HG02870 (cell line): ENCODE measurements at regions not wholly inside any gene's neighbourhood (a gene's known extent, or its start where the extent isn't known, plus 50 kb on each side); places are given as distances from the start of the nearest gene placed in this dataset.

Experiments used
- ATAC-seq: cut with Tn5 transposase; IDR thresholded peaks from one replicate; pipeline ENCODE4 v1.9.1; 2021; ENCODE audit warnings: mild to moderate bottlenecking, moderate library complexity; ENCODE audit not compliant: unreplicated experiment

GRCh38 chr2:790634-791245 is 113.5 kb upstream of the TMEM18 start:
- ATAC-seq, result no peak

- no peak for ATAC-seq
Observed at GRCh38 chr2:790081-790480, 112.9 kb upstream of the TMEM18 start.

GRCh38 chr2:789529-789928 is 112.3 kb upstream of the TMEM18 start:
- ATAC-seq, result no peak

DNA sequence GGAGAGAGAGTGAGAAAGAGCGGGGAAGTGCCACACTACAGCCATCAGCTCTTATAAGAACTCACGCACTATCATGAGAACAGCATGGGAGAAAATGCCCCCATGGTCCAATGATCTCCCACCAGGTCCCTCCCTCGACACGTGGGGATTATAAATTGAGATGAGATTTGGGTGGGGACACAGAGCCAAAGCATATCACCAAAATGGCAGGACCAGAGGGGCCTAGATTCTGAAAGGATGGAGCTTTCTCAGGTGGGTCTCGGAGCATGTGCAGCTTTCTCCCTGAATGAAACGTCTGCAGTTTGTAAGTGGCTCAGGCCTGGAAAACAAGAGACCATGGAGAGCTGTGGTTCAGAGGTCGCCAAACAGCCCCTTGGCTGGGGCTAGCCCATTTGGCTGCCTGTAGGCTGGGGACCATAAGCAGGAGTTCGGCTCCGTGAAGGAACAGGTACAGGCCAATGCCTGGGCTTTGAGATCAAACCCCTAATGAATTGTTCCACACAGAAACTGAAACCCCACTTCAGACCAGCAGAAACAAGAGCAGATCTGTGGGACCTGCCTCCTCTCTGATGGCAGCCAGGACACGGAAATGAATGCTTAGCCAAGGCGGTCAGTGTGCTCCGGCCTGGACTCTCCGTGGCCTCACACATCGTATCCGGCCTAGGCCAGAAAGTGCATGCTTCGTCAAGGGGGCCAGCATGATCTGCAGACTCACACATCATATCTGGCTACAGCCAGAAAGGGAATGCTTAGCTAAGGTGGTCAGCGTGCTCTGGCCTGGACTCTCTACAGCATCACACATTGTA is 111.2 kb upstream of the TMEM18 start:
- ATAC-seq, result no peak

DNA sequence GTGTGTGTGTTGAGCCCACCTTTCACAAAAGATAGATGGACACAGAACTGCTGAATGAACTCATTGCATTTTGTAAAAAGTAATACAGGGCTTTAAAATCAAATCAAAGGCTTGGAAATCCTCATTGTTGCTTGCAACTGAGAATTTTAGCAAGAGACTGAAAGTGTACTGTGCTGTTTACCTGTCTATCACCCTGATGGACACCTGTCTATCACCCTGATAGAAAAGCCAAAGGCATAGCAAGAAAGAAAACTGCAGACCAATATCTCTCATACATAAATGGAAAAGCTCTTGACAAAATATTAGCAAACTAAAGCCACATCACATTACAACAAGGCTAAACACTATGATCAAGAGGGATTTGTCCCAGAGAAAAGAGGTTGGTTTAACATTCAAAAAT is 107.5 kb upstream of the TMEM18 start:
- ATAC-seq, result no peak

GRCh38 chr2:780581-780980 is 103.4 kb upstream of the TMEM18 start:
- no peak for ATAC-seq

DNA sequence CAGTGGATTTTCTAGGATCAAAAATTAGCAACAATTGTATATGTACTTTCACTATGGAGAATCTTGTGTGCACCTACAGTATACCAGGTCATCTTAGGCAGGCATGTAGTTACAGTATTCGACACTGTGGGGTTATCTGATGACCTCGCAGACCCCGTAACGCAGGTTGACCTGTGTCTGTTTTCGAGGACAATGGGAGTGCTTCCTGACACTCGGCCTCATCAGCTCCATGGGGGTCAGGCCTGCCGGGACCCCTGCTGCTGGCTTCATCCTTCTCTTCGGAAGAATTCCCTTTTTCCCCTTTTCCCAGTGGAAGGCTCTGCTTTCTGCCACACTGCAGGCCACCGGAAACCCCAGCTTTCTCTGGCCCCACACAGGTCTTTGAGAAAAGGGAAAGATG is 102.8 kb upstream of the TMEM18 start:
- ATAC-seq, result no peak

- ATAC-seq, result no peak
Observed at GRCh38 chr2:778731-779350, 101.6 kb upstream of the TMEM18 start.

- no peak for ATAC-seq
Observed at GRCh38 chr2:777546-777945, 100.3 kb upstream of the TMEM18 start.

DNA sequence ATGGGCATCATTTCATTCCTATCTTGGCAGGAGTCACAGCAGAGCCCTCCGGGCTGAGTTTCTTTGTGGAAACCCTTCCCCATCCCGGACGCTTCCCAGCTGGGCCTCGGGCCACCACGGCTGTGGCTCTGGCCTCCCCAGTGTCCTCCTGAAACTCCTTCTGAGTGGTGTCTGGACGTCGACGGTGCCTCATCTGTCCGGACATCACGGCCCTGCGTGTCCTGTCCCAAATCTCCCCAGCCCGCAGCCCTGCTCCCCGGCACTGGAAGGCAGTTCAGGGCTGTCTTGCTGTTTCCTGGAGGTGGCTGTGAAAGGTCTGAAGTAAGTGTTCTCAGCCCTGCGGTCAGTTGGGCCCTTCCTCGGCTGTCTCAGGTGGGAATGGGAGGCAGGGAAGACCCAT is 99.8 kb upstream of the TMEM18 start:
- ATAC-seq, result no peak

- ATAC-seq, result no peak
Observed at GRCh38 chr2:776487-776886, 99.3 kb upstream of the TMEM18 start.

- ATAC-seq, result no peak
Observed at GRCh38 chr2:776038-776437, 98.8 kb upstream of the TMEM18 start.

GRCh38 chr2:774436-774835 is 97.2 kb upstream of the TMEM18 start:
- ATAC-seq, result no peak

GRCh38 chr2:773256-774160 is 96.3 kb upstream of the TMEM18 start:
- no peak for ATAC-seq

GRCh38 chr2:771538-771937 is 94.3 kb upstream of the TMEM18 start:
- no peak for ATAC-seq

DNA sequence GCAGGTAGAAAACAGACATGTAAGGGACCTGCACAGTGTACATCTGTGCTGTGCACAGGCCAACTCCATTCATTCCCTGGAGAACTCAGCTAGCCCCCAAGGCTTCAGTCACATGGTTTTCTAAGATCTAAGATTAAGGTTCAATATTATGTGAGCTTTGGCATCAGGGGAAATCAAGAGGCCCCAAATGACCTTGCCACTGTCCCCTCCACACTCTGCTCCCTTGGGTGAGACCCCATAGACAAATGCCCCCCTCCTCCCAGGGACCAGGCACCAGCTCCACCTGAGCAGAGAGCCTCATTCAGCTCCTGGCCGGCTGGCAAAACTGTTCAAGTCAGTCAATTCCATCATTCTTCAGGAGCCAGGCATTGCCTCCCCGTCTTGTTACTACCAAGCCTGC is 93.6 kb upstream of the TMEM18 start:
- no peak for ATAC-seq

DNA sequence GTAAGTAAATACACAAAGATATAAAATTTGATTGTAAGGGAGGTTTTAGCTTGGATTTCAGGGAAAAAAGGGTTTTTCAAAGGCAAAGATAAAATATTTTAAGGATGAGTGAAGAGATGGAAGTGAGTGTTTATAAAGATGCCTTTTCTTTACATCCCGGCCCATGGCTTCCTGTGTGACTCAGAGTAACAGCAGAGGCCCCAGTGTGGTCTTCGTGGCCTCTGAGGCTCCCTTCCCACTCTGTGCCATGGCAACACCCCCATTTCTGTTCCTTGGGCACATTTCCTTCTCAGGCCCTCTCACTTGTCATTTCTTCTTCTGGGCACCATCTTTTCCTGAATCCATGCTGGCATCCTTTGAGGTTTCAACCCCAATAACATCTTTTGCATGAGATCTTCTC is 92.6 kb upstream of the TMEM18 start:
- no peak for ATAC-seq

DNA sequence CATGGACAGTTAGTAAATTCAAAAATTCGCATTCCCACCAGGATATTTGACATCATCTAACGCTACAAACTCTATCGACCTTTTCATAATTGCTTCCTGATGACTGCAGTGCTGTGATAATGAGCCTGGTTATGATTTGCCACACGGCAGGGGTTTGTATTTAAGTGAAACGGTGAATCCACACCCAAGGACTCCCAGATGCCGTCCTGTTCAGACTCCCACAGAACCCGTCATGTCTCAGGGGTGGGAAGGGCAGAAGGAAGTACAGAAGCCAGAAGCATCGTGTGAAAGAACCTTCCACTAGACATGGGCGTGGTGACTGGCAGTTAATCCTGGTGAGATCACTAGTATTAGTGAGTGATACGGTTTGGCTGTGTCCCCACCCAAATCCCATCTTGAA is 91.2 kb upstream of the TMEM18 start:
- no peak for ATAC-seq

DNA sequence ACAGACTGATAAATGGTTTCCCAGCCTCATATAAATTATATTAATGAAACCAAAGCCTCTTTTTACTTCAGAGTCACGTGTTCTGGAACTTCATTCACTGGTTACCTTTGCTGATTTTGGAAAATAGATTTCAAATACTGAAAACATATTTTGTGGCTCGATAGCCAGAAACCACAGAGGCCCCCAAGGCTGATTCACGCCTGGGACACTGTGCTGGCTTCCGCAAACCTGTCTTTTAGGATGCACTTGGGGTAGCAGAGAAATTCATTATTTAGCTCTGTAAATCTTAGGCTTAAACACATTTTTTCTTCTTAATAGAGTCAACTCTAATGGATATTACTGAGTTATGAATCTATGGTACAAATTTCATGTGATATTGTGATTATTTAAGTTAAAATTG is 90.7 kb upstream of the TMEM18 start:
- ATAC-seq, result no peak

DNA sequence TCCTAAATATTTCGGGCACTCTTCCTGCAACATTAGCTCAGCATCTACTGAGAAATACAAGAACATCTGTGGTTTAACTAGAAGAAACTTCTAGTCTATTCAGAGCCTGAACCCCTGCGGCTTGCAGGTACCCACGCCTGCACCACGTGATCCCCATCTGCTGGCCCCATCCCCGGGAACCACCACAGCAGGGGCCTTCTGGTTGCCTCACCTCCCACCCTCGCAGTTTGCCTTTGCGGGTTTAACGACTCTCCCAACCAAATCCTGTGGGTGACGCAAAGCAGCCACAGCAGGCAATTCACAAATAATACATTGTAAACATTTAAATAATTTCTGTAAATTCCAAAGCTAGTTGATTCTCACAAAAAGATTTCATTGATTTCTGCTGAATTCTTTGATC is 90.2 kb upstream of the TMEM18 start:
- no peak for ATAC-seq

GRCh38 chr2:766255-766654 is 89.0 kb upstream of the TMEM18 start:
- ATAC-seq, result no peak
